Nephron (organoid): ENCODE measurements at regions not wholly inside any gene's neighbourhood (a gene's known extent, or its start where the extent isn't known, plus 50 kb on each side); places are given as distances from the start of the nearest gene placed in this dataset.
"Not testable (repeated sequence)": the region's sequence is repeated elsewhere in the genome, so short reads cannot be mapped to it uniquely, and the experiment has no call there.

Experiments used
- H3K27ac Mint-ChIP-seq, 3 experiments: 2 replicates each; pipeline ENCODE4 v1.8.0; 2020; ENCODE audit warnings: mixed read lengths in 3 of 3, mild to moderate bottlenecking in 2 of 3, moderate library complexity in 1 of 3
- H3K27me3 Mint-ChIP-seq: 2 replicates; pipeline ENCODE4 v1.8.0; 2021; ENCODE audit warnings: low read depth, mild to moderate bottlenecking, moderate library complexity, mixed read lengths
- H3K36me3 Mint-ChIP-seq: 2 replicates; pipeline ENCODE4 v1.8.0; 2020; ENCODE audit warnings: low read depth, mixed read lengths
- H3K4me1 Mint-ChIP-seq: 2 replicates; pipeline ENCODE4 v1.8.0; 2020; ENCODE audit warnings: mixed read lengths
- H3K4me3 Mint-ChIP-seq, 3 experiments: 2 replicates each; pipeline ENCODE4 v1.8.0; 2020; ENCODE audit warnings: mild to moderate bottlenecking in 3 of 3, mixed read lengths in 3 of 3, moderate library complexity in 2 of 3
- H3K9me3 Mint-ChIP-seq: 2 replicates; pipeline ENCODE4 v1.8.0; 2020; ENCODE audit warnings: mixed read lengths
- TF ChIP-seq, protein P1 (sequence below), 3 experiments: fragments of 200-600 bp; sonication (generic); IDR thresholded peaks; one replicate each; pipeline ENCODE4 v1.5.0; 2021; ENCODE audit warnings: antibody characterized with exemption in 3 of 3; ENCODE audit not compliant: unreplicated experiment in 3 of 3

DNA sequence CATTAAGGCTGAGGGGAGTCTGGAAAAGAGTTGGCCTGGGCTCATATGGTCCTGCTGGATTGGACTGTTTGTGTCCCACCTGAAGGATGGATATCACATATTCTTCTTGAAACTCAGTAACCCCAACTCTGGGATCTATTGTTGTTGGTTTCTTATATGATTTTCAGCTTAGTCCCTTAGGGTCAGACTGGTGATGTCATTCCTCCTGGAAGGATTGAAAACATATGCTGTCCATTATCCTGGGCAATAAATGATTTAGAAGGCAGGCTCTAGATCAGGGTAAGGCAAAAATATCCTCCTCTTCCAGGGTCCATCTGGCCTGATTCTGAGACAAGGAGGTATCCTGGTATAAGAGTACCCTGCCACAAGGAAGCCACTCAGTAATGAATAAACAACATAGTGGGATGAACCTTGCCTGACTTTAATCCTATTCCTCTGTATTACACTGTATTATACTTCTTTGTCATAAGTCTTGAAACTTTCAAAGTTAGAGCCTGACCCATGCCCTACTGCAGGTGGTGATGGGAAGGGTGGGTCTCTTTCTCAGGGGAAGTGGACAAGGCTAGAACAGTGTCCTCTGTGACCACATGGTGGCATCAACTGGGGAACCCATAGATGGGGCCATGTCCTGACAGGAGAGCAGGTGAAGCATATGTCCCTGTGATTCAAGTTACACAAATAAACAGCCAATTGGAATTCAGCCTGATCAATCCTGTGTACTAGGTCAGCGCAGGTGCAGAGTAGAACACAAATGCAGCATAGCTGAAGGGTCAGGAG is 454.4 kb upstream of the TRPC7 start:
- Mint-ChIP-seq H3K27me3 (peaks cover 5% of the 10 kb centered on the region), H3K4me1 (peaks cover 11% of the 10 kb centered on the region), H3K4me3 (no peak overlapping the region), H3K27ac (no peak overlapping the region), H3K9me3 (peaks cover 2% of the 10 kb centered on the region), H3K36me3 (no peaks in the 10 kb centered on the region)
- TF ChIP-seq, protein P1, sequence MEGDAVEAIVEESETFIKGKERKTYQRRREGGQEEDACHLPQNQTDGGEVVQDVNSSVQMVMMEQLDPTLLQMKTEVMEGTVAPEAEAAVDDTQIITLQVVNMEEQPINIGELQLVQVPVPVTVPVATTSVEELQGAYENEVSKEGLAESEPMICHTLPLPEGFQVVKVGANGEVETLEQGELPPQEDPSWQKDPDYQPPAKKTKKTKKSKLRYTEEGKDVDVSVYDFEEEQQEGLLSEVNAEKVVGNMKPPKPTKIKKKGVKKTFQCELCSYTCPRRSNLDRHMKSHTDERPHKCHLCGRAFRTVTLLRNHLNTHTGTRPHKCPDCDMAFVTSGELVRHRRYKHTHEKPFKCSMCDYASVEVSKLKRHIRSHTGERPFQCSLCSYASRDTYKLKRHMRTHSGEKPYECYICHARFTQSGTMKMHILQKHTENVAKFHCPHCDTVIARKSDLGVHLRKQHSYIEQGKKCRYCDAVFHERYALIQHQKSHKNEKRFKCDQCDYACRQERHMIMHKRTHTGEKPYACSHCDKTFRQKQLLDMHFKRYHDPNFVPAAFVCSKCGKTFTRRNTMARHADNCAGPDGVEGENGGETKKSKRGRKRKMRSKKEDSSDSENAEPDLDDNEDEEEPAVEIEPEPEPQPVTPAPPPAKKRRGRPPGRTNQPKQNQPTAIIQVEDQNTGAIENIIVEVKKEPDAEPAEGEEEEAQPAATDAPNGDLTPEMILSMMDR (IDR thresholded peaks at IDR 0.05; ENCODE audit: unreplicated experiment in 3 of 3): no peak

DNA sequence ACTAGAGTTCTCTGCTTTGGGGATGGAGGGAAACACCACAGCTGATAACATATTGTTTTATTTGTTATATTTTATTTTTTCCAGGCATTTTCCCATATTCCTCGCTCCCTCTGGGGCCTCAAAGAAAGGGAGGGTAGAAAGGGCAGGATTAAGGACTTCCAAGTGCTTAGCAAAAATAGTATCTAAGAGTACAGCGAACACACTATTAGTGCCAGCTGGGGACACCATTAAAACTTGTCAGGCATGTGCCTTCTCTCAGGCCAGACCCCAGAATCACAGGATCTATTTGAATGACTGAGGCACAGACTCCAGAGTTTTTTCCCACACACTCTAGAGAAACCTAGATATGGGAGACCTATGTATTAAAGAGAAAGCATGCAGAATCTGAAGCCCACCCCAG is 451.0 kb upstream of the TRPC7 start:
- Mint-ChIP-seq H3K36me3 (no peaks in the 10 kb centered on the region), H3K4me3 (no peak overlapping the region), H3K4me1 (peaks cover 18% of the 10 kb centered on the region), H3K27me3 (peaks cover 5% of the 10 kb centered on the region), H3K27ac (no peak overlapping the region), H3K9me3 (no peaks in the 10 kb centered on the region)
- TF ChIP-seq, protein P1 (IDR thresholded peaks at IDR 0.05; ENCODE audit: unreplicated experiment in 3 of 3): no peak

DNA sequence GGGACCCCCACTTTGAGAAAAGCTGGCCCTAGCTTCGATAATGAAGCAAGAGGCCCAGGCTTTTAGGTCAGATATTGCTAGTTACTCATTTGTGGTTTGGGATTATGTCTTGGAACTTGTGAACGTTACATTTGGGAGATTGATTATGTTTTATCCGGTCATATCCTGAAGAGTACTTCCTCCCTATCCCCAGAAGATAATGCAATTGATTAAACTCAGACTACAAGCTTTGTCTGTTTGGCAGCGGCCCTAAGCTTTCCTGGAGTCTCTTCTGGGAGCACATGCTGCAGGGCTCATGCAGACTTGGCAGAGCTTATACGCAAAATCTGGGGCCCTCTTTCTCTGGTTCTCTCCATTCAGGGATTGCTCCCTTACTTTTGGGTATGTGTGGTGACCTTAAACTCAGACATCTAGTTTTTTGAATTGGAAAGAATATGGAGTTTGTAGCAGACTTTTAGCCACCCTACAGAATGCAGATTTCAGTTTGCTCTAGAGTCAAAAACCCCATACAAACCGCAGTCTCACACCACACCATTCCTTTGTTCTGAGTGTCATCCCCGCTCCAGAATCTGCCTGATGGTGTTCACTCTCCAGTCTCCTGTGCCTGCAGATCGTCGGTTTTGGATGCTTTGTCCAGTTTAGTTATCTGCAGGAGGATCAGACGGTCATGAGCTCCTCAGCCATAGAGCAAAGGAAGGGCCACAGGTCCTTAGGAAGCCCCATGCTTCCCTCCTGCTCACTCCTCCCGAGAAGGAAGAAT is 449.5 kb upstream of the TRPC7 start:
- peaks cover under 1% of the 10 kb centered on the region for H3K27me3 Mint-ChIP-seq
- H3K27ac Mint-ChIP-seq: peak overlapping the region in 2 of 3 experiments; percentile 56 to 63
- H3K9me3 Mint-ChIP-seq: no peaks in the 10 kb centered on the region
- H3K4me3 Mint-ChIP-seq: no peak overlapping the region
- no peaks in the 10 kb centered on the region for H3K36me3 Mint-ChIP-seq
- H3K4me1 Mint-ChIP-seq: peaks cover 32% of the 10 kb centered on the region
- TF ChIP-seq, protein P1 (IDR thresholded peaks at IDR 0.05; ENCODE audit: unreplicated experiment in 3 of 3): no peak

DNA sequence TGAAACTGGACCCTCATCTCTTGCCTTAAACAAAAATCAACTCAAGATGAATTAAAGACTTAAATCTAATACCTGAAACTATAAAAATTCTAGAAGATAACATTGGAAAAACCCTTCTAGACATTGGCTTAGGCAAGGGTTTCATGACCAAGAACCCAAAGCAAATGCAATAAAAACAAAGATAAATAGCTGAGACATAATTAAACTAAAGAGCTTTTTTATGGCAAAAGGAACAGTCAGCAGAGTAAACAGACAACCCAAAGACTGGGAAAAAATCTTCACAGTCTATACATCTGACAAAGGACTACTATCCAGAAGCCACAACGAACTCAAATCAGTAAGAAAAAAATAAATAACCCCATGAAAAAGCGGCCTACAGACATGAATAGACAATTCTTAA is 446.9 kb upstream of the TRPC7 start:
- peaks cover 38% of the 10 kb centered on the region for H3K4me1 Mint-ChIP-seq
- H3K4me3 Mint-ChIP-seq, H3K27me3 Mint-ChIP-seq, H3K36me3 Mint-ChIP-seq, H3K27ac Mint-ChIP-seq, H3K9me3 Mint-ChIP-seq: not testable (repeated sequence)

DNA sequence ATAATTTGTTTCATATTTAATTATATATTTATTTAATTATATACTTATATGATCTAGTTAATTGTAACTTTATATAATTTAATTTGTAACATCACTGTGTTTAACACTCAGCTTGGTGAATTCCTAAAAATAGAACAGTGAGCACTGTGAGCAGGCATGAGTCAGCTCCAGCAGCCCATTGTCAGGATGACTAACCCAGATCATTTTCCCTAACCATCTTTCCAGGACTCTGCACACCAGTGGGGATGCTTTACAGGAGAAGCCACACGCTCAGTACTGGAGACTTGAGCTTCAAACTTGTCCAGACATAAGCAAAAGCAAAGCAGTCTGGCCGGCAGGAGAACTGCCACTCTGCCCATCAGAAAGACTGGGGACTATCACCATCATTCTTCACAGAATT is 446.2 kb upstream of the TRPC7 start:
- Mint-ChIP-seq H3K27ac (no peak overlapping the region), H3K4me3 (no peak overlapping the region), H3K36me3 (no peaks in the 10 kb centered on the region), H3K9me3 (no peaks in the 10 kb centered on the region), H3K4me1 (peaks cover 38% of the 10 kb centered on the region), H3K27me3 (peaks cover 4% of the 10 kb centered on the region)
- TF ChIP-seq, protein P1 (IDR thresholded peaks at IDR 0.05; ENCODE audit: unreplicated experiment in 3 of 3): no peak

DNA sequence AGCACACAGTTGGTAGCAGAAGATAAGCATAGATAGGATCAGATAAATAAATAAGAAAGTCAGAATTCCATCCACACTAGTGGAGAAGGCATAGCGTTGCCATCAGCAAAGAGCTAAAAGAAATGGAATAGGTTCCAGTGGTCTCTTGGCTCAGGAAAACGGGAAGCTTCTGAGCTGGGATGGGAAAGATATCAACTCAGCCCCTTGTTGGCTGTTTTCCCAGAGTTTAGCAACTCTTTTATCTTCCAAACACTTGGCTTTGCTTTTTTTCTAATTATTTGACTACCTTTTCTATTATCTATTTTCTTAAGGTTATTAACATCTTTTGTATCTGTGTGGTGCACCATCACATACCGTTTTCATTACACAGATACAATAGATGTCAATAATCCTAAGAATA is 445.7 kb upstream of the TRPC7 start:
- Mint-ChIP-seq H3K9me3 (no peaks in the 10 kb centered on the region), H3K27me3 (peaks cover 4% of the 10 kb centered on the region), H3K4me3 (no peak overlapping the region), H3K36me3 (no peaks in the 10 kb centered on the region), H3K4me1 (peaks cover 36% of the 10 kb centered on the region), H3K27ac (no peak overlapping the region)
- TF ChIP-seq, protein P1 (IDR thresholded peaks at IDR 0.05; ENCODE audit: unreplicated experiment in 3 of 3): no peak
